Gastrocnemius medialis (tissue), 4 donors: ENCODE measurements at regions not wholly inside any gene's neighbourhood (a gene's known extent, or its start where the extent isn't known, plus 50 kb on each side); places are given as distances from the start of the nearest gene placed in this dataset.

Experiments used
- ATAC-seq, 2 donors: fragments of 150-250 bp; one replicate each; pipeline ENCODE4 v1.9.1; 2016
- DNase-seq, 2 donors: peaks; one replicate each; pipeline ENCODE4 v3.0.0-alpha.2; 2019
- H3K27ac ChIP-seq, 4 donors: fragments of 200-600 bp; sonication (generic); 1 replicate in 1 of 4; 2 replicates in 3 of 4; pipeline ENCODE4 v1.5.1; 2016 to 2018; ENCODE audit warnings: mild to moderate bottlenecking in 2 of 4, moderate library complexity in 1 of 4
- H3K27me3 ChIP-seq, 3 donors: fragments of 200-600 bp; sonication (generic) in 2 of 3; 1 replicate in 1 of 3; 2 replicates in 2 of 3; pipeline versions ENCODE4 v1.5.1 to v1.6.0; 2016 to 2019; ENCODE audit warnings: mild to moderate bottlenecking in 1 of 3, moderate library complexity in 1 of 3
- H3K36me3 ChIP-seq, 2 donors: fragments of 200-600 bp; sonication (generic) in 1 of 2; one replicate each; pipeline ENCODE4 v1.5.1; 2017 to 2018
- H3K4me1 ChIP-seq, 2 donors: fragments of 200-600 bp; sonication (generic) in 1 of 2; one replicate each; pipeline ENCODE4 v1.5.1; 2016 to 2017; ENCODE audit warnings: mild to moderate bottlenecking in 2 of 2
- H3K4me3 ChIP-seq, 4 donors: fragments of 200-600 bp; sonication (generic) in 3 of 4; 1 replicate in 1 of 4; 2 replicates in 3 of 4; pipeline ENCODE4 v1.5.1; 2016 to 2019; ENCODE audit warnings: mild to moderate bottlenecking in 2 of 4
- H3K9me3 ChIP-seq, 3 donors: fragments of 200-600 bp; sonication (generic) in 2 of 3; 1 replicate in 1 of 3; 2 replicates in 2 of 3; pipeline ENCODE4 v1.5.1; 2016 to 2019
- POLR2A ChIP-seq, 2 donors: fragments of 450-650 bp; IDR thresholded peaks; one replicate each; pipeline ENCODE4 v1.6.1; 2017; ENCODE audit warnings: antibody characterized with exemption in 2 of 2, mild to moderate bottlenecking in 2 of 2, moderate library complexity in 2 of 2
- in situ Hi-C, 4 donors: fragments of 200-750 bp; cut with MboI; loops; one replicate each; pipeline versions ENCODE4 v1.15.0 to v1.8.0; 2017; ENCODE audit warnings: low sequenced_read_pairs in 4 of 4
- intact Hi-C: fragments of 100-400 bp; cut with DNase I; formaldehyde crosslinking; loops from one replicate; pipeline ENCODE4 v1.15.1; 2023; ENCODE audit warnings: low total_unique reads
- TF ChIP-seq, protein P1 (sequence below), 5 experiments: fragments of 450-650 bp in 3 of 5; fragments of 200-600 bp in 2 of 5; sonication (generic) in 2 of 5; IDR thresholded peaks in 4 of 5; conservative IDR thresholded peaks in 1 of 5; 1 replicate in 4 of 5; 2 replicates in 1 of 5; pipeline ENCODE4 v1.5.1; 2016 to 2019; ENCODE audit warnings: antibody characterized with exemption in 5 of 5, mild to moderate bottlenecking in 3 of 5, moderate library complexity in 3 of 5

DNA sequence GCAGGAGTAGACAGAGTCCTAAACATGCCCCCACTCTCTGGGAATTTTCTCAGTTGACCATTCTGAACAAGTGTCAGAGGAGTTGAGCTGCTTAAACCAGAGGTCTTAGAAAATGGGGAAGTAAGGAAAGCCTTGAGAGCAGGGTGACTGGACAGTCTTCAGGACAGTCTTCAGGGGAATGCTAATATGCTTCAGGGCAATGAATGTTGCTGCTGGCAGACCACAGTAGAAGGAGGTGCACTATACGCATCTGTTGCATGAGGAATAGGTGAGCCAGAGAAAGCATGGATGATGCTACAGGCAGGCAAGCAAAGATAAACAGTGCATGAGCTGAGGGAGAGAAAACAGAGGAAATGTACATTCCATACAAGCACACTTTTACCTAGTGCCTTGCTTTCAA lies 196.6 kb upstream of the GPR12 start:
- TF ChIP-seq, protein P1, sequence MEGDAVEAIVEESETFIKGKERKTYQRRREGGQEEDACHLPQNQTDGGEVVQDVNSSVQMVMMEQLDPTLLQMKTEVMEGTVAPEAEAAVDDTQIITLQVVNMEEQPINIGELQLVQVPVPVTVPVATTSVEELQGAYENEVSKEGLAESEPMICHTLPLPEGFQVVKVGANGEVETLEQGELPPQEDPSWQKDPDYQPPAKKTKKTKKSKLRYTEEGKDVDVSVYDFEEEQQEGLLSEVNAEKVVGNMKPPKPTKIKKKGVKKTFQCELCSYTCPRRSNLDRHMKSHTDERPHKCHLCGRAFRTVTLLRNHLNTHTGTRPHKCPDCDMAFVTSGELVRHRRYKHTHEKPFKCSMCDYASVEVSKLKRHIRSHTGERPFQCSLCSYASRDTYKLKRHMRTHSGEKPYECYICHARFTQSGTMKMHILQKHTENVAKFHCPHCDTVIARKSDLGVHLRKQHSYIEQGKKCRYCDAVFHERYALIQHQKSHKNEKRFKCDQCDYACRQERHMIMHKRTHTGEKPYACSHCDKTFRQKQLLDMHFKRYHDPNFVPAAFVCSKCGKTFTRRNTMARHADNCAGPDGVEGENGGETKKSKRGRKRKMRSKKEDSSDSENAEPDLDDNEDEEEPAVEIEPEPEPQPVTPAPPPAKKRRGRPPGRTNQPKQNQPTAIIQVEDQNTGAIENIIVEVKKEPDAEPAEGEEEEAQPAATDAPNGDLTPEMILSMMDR (IDR thresholded peaks at IDR 0.05 in 4 of 5, conservative IDR thresholded peaks at IDR 0.05 in 1 of 5), result no peak
- TF ChIP-seq POLR2A (IDR thresholded peaks at IDR 0.05), result no peak
- DNase-seq (no peak), ATAC-seq (no peak)
- Histone ChIP-seq H3K9me3 (no peaks in the 10 kb centered on the region), H3K27ac (no peak overlapping the region), H3K36me3 (no peaks in the 10 kb centered on the region), H3K4me3 (no peak overlapping the region), H3K4me1 (no peaks in the 10 kb centered on the region), H3K27me3 (no peaks in the 10 kb centered on the region)
- intact Hi-C loops (no loop called here), in situ Hi-C loops (no loop called here)

DNA sequence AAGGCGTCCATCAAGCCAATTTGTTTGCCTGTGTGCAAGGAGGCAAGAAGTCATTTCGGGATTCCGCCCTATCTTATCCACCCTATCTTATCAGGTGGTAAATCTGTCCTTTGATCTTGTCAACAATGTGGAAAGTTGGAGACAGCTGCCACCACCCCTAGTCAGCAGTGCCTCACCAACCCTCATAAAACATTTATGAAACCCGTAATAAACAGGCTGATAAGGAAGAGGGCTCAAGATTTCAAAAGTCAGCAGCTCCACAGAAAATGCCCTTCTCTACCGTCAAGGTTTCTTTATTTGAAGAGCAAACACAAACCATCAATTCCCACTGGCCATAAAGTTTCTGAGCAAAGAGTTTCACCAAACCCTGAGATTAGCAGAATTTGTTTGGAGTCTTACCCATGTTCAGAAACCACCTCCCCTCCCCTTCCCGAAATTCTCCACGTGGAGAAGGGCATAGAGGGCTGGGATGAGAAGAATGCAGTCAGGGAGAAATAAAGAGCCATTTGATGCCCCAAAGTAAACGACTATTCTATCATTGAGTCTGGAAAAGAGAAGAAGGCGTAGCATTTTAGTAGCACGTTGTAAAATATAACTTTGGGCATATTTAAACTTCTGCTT lies 196.0 kb upstream of the GPR12 start:
- Histone ChIP-seq H3K4me1 (no peaks in the 10 kb centered on the region), H3K27ac (no peak overlapping the region), H3K4me3 (no peak overlapping the region), H3K36me3 (no peaks in the 10 kb centered on the region), H3K27me3 (no peaks in the 10 kb centered on the region), H3K9me3 (no peaks in the 10 kb centered on the region)
- no peak for TF ChIP-seq POLR2A (IDR thresholded peaks at IDR 0.05)
- TF ChIP-seq, protein P1 (IDR thresholded peaks at IDR 0.05 in 4 of 5, conservative IDR thresholded peaks at IDR 0.05 in 1 of 5), result no peak
- no peak for DNase-seq
- no peak for ATAC-seq
- intact Hi-C loops, result no loop called here
- in situ Hi-C loops, result no loop called here

DNA sequence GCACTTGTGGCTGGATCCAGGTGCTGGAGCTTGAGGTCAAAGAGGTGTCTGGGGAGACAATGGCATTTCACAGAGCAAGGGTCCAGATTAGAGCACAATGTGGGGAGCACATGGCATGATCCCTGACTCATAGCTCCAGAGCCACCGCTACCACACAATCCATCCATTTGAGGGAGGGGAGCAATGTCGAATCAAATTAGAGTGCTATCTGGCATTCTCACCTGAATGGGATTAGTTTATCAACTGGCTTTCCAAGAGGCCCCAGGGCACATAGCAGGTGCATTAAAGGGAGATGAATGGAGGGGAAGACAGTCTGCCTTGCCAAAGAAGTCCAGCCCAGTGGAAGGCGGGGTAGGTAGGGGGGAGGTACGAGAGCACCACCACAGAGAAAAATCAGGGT lies 194.4 kb upstream of the GPR12 start:
- Histone ChIP-seq H3K27ac (no peak overlapping the region), H3K4me3 (no peak overlapping the region), H3K4me1 (no peaks in the 10 kb centered on the region), H3K36me3 (no peaks in the 10 kb centered on the region), H3K9me3 (no peaks in the 10 kb centered on the region), H3K27me3 (no peaks in the 10 kb centered on the region)
- no peak for TF ChIP-seq POLR2A (IDR thresholded peaks at IDR 0.05)
- TF ChIP-seq, protein P1 (IDR thresholded peaks at IDR 0.05 in 4 of 5, conservative IDR thresholded peaks at IDR 0.05 in 1 of 5), result no peak
- ATAC-seq (no peak), DNase-seq (no peak)
- intact Hi-C loops (no loop called here), in situ Hi-C loops (no loop called here)

DNA sequence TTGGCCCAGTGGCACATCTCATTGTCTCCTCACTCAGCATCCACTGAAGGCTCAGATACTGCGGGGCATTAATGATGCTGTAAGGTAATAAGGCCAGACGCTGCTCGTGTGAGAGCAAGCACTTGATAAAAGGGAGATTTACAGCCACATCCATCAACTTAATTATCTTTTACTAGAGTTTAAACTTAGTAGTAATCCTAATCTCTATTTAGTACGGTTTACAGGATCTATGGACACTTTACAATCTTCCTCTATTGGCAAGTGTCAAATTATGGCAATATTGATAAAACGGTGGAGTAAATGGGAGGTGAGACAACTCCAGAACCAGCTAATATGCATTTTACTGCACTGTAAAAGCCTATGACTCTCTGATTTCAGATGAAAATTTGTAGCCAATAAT lies 192.7 kb upstream of the GPR12 start:
- Histone ChIP-seq H3K9me3 (no peaks in the 10 kb centered on the region), H3K36me3 (no peaks in the 10 kb centered on the region), H3K4me3 (no peak overlapping the region), H3K4me1 (no peaks in the 10 kb centered on the region), H3K27me3 (no peaks in the 10 kb centered on the region), H3K27ac (no peak overlapping the region)
- no peak for TF ChIP-seq POLR2A (IDR thresholded peaks at IDR 0.05)
- TF ChIP-seq, protein P1 (IDR thresholded peaks at IDR 0.05 in 4 of 5, conservative IDR thresholded peaks at IDR 0.05 in 1 of 5), result no peak
- no peak for ATAC-seq
- in situ Hi-C loops, result no loop called here
- intact Hi-C loops, result no loop called here
- no peak for DNase-seq

DNA sequence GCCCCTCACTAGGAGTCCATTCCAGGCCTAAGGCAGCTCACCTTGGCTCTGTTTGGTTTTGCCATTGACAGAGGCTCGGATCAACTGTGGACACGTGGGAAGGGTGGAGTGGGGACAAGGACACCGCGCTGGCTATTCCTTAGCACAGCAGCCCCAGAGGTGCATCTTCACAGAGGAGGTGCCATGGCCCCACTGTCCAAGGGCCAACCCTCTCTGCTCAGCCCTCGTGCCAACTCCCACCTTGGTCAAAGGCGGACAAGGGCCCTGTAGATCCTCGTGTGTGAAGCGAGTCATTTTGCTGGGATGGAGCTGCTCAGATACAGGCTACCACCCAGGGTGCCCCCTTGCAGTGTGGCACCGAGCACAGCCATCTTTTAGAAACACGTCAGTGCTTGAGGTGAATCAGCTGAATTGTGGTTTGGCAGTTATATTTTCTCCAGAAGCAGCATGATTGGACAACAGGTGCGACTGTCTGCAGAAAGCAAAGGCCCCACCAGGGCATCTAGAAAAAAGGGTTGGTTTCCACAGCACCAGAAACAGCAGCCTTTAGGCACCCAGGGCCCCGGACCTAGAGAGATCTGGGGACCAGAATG lies 192.1 kb upstream of the GPR12 start:
- Histone ChIP-seq H3K27ac (no peak overlapping the region), H3K4me3 (no peak overlapping the region), H3K4me1 (no peaks in the 10 kb centered on the region), H3K36me3 (no peaks in the 10 kb centered on the region), H3K9me3 (no peaks in the 10 kb centered on the region), H3K27me3 (no peaks in the 10 kb centered on the region)
- intact Hi-C loops, result no loop called here
- TF ChIP-seq, protein P1 (IDR thresholded peaks at IDR 0.05 in 4 of 5, conservative IDR thresholded peaks at IDR 0.05 in 1 of 5), result no peak
- no peak for TF ChIP-seq POLR2A (IDR thresholded peaks at IDR 0.05)
- ATAC-seq (no peak), DNase-seq (no peak)
- in situ Hi-C loops, result no loop called here
